ENCODE measurements at regions not wholly inside any gene's neighbourhood (a gene's known extent, or its start where the extent isn't known, plus 50 kb on each side); places are given as distances from the start of the nearest gene placed in this dataset.

DNA sequence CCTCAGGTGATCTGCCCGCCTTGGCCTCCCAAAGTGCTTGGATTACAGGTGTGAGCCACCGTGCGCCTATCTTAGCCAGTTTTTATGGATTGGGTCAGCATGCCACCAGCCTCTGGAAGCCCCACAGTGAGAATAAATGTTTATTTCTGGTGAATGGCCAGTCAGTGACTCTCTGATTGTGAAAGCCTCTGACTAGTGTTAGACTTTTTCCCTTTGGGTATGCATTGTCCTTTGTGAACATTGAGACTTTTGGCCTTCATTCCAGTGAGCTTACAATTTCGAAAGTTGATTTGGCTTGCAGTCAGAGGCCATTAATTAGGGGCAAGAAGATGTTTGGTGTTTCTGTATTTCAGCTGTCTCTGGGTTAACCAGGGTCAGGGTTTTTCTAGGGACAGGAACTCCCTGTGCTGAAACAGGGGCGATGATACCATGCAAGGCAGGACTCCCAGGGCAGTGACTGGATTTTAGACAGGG, 274.5 kb upstream of the C2CD4B start:
- DNase-seq (ENCODE audit: low read depth) = no peak

DNA sequence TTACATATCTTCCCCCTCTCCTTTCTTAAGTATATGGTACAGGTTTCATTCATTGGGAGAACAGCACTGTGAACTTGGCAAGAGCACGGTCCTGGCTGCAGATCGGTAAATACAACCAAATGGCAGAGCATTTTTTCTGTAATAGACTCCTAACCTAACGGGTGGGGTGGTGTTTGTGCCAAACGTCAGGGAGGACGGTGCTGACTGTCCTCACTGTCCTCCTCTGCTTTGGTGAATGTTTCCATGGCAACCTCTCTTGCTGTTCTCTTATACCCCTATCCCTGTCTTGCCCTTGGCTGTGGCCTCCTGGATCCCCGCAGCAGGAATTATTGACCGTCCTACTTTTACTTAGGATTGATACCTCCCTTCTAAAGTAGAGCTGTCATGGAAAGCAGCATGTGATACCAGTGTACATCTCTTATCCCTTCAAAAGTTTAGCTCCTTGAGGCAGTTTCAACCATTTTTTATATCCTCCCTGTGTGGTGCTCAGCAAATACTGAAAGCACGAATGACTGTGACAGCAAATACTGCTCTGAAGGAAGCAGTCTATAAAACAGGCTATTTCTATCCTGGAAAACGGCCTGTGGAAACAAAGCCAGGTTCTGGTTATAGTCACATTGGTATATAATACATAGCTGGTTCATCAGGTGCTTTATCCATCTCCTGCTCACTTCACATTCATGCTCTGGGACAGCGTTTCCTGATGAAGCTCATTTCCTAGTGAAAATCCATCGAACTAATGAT, 275.4 kb upstream of the C2CD4B start:
- no peak for DNase-seq (ENCODE audit: low read depth)

DNA sequence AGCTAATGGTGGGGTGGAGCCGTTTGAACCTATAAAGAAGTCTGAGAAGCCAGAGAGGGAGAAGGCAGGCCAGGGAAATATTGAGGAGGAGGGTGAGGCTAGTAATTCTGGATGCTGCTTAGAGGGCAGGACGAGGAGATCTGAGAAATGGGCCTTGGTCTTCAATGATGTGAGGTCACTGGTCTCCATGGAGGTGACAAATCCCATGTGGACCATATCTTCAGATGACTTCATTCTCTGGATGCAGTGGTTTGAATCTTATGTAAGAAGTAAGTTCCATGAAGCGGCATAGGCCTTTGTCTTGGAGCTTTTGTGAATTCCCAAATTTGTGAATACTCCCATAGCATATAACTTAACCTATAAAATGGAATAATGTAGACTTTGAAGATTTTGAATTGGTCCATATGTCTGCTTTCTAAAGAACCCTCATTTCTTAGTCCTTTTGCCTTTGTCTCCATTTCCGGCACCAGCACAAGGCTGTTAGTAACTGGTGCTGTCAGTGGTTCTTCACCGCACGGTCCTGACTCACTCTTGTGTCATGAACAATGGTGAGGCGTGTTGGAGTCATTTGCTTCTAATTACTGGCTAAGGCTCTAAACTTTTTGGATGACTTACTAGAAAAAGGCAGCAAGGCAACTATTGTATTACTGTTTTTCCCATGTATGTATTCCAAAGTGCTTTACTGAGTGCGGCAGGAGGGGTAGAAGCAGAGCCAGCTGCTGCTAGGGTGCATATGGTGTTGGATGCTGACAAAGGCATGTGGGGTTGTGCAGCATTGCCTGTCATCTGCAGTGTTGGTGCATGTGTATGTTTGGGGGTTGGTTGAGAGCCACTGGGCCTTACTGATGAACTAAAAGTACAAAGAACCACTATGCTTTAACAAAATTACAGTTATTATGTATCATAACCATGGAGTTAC, 279.3 kb upstream of the C2CD4B start:
- DNase-seq (ENCODE audit: low read depth) = peak; percentile 96

DNA sequence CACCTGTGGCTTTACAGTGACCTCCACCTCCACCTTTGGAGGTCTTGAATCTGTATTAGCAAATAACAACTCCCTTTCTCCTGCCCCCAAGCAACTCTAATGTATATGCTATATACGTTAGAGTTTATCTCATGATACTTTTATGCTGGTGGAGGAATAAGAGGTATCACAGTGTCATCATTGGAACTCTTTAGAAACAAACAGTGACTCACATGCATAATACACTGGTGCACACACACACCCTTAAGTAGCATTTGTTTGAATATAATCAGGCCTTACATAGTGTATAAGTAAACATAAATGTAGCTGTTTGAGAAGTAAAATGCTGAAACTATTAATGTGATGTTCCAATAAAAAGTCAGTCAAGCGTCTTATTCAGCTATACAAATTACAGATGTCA, 280.2 kb upstream of the C2CD4B start:
- DNase-seq (ENCODE audit: low read depth) = no peak

DNA sequence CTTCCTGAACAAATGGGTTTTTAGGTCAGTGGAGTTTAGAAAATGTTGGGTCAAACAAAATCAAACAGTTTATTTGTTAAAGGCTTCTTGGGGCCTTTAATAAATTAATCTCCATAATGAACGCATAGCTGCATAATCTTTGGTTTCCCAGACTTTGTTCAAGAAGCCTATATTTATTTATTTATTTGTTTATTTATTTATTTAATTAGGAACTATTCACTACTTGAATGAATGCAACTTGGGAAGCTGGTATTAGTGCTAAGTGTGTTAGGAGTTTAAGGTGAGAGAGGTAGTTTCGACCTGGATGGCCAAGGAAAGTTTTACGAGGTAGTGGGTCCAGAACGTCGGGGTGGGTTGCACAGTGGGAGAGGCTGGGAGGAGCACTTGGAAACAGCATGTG, 281.9 kb upstream of the C2CD4B start:
- no peak for DNase-seq (ENCODE audit: low read depth)

DNA sequence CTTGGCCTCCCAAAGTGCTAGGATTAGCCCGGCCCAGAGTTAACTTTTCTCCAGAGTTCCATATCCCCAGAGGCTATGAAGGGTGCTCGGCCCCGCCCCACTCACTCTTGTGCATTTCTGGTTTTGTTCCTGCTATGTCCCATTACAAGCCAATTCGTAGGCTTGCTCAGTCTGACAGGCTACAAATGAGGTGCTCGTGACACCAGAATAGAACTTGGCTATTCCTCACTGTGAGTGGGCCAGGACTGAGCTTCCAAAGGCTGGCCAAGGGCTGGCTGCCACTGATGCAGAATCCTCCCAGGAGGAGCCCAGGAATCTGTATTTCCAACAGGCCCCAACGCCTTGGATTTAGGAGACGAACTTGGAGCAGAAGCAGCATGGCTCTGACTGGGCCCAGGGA, 282.7 kb upstream of the C2CD4B start:
- DNase-seq (ENCODE audit: low read depth) = no peak

DNA sequence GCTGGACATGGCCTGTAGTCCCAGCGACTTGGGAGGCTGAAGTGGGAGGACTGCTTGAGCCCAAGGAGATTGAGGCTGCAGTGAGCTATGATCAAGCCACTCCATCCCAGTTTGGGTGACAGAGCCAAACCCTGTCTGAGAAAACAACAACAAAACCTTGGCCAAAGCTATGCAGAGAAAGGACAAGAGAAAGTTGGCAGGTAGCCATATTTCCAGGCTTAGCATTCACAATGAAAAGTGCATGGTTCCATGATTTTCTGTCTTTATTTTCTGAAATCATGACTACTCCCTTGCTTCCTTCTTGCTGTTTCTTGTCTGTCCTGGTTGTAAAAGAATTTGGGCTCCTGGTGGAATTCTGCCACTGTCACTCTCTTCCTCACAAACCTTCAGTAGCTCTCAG, 284.6 kb upstream of the C2CD4B start:
- no peak for DNase-seq (ENCODE audit: low read depth)

DNA sequence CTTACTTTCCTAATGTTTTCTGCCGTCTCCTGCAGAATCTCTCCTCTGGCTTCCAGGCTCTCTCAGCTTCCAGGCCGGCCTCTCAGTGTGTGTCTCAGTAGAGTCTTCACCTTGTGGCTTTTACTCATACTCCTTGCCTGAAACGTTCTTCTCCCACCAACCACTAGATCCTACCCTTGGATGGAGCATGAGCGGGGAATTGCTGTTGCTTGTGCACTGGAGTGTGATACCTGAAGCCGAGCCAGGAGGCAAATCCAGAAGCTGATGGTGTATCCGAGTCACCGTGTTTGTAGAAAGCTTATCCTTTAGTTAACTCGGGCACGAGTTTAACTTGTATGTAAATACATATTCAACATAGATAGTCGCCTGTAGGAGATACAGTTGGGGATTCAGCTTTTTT, 285.0 kb upstream of the C2CD4B start:
- no peak for DNase-seq (ENCODE audit: low read depth)

DNA sequence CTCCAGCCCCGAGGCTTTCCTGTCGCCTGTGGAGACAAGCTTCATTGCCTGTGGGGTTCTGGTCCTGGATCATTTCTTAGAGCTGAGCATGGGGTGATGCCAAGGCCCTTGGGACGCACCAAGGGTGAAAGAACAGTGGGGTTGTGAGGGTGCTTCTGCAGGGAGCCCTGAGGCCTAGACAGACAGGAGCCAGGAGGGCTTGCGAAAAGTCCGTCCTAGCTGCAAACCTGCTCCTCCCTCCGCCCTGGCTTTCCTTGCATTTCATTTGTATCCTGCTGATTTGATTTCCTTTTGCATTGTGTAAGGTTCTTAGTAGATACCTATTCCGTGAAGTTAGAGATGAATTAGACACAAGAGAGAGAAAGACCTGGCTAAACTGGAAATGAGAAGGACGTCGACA, 286.9 kb upstream of the C2CD4B start:
- DNase-seq (ENCODE audit: low read depth) = no peak

DNA sequence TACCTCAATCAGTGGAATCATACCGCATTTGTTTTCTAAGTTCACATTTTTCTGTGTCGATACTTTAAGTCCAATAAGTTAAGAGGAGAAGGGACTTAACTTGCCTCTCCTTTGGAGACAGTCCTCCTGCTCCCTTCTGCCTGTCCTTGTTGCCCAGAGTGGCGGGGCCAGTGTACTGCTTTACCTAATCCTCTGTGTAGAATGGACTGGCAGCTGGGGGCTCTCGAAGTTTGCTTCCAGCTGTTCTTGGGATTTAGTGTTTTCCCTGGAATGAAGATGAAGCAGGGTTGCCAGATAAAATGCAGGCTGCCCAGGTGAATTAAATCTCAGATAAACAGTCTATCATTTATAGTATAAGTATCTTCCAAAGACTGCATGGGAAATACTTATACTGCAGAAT, 287.6 kb upstream of the C2CD4B start:
- DNase-seq (ENCODE audit: low read depth) = no peak

DNA sequence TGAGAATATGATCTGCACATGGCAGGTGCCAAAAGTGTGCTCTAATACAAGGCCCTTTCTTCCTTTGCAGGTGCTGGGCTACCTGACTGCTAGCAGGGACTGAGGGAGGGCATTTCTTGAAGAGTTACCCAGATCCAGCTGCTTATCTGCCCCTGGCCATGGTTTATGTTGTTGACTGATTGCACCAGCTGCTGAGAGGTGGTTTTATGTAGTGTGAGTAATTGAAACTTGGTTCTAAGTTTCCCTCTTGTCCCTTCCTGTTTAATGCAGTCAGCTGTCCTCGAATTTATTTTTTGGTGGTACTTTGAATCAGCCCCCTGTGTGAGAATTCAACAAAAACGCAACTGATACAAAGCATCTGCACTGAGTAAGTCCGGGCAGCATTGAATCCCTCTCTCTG, 288.3 kb upstream of the C2CD4B start:
- DNase-seq (ENCODE audit: low read depth) = peak; percentile 39

DNA sequence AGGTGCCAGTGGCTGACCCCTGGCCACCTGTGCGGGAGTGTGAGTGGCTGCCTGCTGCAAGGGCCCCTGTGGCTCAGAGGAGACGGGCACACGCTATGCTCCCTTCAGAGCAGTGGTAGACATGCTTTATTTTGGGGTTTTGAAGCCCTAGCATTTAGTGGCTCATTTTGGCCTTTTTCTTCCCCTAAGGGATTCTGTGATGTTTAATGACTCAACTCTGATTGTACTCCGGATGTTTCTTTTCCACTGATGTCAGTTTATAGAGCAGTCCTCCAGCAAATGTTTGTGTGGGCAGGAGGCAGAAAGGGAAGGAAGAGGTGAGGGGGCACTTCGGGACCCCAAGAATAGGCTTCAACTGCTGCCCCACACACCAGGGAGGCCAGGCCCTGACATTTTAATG, 288.9 kb upstream of the C2CD4B start:
- peak; percentile 62 for DNase-seq (ENCODE audit: low read depth)

DNA sequence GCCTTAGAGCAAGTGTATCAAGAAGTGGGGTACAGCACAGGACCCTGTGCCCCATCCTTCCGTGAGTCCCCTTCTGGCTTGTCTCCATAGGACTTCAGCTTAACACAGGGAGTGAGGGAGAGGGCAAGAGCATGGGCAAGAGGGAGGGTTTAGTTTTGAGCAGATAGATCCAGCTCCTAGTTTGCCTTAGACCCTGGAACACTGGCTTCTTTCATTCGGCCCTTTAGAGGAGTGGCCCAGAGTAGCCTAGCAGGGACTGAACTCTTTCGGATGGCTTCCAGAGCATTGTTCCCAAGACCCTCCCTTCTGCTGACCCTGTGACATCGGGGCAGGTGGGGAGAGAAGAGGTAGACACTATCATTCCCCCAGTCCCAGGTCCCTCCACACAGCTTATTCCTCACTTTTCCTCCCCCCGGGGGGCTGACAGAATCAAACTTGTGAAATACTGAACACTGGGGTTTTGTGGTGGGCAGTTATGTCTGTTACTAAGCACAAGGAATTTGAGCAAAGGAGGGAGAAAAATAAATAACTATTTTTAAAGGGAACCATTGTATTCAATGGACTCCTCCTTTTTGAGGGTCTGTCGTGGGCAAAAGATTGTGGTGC, 289.6 kb upstream of the C2CD4B start:
- DNase-seq (ENCODE audit: low read depth) = peak; percentile 51

DNA sequence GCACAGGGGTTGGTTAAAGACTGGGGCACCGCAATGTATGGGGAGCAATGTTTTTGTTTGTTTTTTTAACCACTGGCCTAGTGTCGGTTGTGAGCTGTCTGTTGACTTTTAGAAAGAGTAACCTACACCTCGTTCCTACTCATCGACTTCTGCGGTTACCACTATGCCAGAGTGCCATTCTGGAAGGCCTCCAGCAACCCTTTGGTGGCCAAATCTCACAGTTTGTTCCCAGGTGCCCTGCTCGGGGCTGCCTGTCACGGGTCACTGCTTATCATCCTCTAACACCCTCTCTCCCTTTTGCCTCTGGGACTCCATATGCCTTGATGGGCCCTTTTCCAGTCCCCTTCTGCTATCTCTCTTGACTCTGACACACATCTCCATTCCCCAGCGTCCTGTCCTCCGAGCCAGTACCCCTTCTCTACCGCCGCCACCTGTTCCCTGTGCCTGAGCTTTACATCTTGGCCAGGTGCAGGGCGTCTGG, 290.4 kb upstream of the C2CD4B start:
- peak; percentile 88 for DNase-seq (ENCODE audit: low read depth)

DNA sequence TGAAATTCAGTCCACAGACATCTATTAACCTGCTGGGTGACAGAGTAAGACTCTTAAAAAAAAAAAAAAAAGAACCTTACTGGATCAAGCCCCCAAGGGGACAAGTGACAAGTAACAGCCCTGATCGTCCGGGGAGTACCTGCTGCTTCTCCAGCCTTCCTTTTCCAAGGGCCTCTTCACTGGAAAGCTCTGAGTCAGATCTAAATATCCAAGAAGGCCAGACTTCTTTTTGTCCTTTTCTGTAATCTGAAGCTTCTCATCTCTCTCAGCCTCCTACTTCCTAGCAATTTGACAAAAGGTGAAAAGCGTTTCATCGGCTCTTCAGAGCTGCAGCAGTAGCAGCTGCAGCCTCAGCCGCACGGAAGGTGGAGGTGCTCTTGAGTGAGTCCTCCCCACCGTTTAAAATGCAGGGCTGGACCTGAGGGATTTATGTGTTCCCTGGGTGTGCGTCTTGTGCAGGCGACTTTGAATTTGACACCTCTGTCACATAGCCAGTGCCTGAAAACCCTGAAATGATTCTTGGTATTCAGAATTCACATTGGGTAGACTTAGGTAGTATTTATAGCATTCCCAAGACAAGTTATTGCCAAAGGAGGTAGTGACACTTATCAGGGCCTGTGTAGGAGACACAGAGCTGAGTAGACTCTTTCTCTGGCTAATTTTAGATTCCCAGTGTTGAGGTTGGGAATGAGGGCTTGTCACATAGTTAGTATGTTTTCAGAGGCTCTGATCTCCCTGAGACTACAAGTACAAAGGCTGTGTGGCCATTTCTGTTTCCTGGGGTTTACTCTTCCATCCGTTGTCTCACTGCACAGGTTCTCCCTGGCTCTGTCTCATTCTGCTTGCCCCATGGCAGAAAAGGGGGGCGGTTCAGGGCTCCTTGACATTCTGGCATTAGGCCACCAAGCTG, 291.2 kb upstream of the C2CD4B start:
- peak; percentile 28 for DNase-seq (ENCODE audit: low read depth)

DNA sequence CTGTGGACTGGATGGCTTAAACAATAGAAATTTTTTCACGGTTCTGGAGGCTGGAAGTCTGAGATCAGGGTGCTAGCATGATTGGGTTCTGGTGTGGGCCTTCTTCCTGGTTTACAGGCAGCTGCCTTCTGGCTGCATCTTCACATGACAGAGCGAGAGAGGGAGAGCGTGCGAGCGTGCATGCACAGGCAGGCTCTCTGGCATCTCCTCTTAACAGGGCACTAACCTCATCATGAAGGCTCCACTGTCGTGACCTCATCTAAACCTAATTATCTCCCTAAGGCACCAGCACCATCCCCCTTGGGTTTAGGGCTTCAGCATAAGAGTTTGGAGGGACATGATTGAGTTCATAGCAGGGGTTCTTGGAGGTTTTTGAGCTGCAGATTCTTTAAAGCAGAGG, 292.0 kb upstream of the C2CD4B start:
- DNase-seq (ENCODE audit: low read depth) = no peak

DNA sequence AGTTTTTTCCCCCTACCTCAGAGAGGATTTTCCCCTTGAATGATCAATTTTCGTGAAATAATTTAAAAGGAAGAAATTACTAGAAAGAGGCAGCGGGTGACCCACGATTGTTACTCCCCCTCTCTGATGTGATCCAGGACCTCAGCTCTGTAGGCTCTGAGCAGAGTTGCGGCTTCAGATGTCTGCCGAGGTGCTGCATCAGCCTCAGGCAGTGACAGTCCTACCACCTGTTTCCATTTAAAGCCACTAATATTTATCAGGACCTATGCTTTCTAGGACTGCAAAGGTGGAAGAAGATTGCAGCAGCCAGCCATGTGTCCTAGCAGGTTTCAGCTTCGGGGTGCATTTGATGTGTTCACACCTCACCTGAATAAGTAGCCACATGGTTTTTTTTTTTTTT, 294.8 kb upstream of the C2CD4B start:
- no peak for DNase-seq (ENCODE audit: low read depth)

DNA sequence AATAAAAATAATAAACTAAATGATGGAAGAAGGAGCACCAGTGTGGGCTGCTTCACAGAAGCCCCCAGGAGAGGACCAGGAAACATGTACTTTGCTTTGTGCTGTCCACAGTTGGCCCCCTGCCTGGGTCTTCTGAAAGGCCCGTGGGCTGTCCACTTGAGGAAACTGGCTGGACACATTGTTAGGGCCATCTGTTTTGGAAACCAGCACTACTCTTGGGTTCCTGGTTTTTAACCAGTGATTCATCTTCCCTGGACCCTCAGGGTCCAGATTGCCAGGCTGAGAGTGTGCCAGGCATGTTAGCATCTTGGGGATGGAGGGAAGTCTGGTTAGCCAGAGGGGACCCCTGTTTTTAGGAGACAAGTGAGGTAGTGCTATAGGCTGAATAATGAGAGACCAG, 297.2 kb upstream of the C2CD4B start:
- no peak for DNase-seq (ENCODE audit: low read depth)

DNA sequence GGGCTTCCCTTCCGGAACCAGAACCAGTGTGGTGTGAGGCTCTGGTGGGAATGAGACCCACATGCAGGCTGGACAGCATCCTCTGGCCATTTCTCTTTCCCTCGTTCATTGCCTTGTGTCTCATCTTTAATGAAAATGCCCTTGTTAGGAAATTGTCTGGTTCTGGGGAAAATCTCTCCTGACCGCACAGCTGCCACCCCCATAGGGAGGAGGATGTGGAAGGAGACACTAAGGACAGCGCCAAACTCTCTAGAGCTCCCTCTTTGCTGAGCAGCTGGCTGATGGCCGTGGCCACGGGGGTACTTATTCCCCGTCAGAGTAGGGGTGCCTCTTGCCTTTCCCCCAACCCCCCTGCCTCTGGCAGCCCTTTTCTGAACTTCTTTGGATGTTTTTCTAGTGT, 297.6 kb upstream of the C2CD4B start:
- no peak for DNase-seq (ENCODE audit: low read depth)

DNA sequence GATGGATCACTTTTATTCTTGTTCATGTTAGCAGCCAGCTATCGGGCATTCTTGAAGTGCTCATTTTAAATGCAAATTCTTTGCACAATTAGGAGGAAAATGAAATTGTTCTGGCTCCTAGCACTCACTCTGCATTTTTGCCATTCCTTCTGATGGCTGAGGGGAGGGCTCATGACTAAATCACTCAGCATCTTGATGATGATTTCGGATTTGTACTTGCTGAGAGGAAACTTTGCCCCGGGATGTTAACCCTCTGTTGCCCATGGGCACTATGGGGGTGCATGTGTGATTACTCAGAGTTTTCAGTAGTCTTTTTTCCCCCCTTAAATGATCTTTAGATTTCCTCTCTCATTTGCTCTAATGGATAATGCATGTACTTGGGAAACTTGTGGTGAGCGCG, 299.6 kb upstream of the C2CD4B start:
- no peak for DNase-seq (ENCODE audit: low read depth)

DNA sequence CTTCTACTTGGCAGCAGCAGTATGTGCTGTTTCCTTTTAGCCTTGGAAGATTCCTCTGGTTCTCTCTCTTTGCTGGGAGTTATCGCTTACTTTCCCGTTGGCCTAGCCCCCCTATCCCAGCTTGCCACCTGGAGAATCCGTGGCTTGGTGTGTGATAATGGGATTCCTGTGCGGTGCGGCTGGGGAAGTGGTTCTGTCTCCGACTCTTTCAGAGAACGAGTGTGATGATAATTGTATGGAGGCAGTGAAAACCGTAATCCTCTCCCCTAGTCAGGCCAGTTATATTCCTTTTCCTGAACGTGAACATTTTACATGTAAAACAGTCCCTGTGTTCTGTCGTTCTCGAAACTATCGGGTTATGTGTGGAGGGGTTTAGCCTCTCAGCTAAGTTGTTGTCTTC, 300.1 kb upstream of the C2CD4B start:
- DNase-seq (ENCODE audit: low read depth) = no peak

DNA sequence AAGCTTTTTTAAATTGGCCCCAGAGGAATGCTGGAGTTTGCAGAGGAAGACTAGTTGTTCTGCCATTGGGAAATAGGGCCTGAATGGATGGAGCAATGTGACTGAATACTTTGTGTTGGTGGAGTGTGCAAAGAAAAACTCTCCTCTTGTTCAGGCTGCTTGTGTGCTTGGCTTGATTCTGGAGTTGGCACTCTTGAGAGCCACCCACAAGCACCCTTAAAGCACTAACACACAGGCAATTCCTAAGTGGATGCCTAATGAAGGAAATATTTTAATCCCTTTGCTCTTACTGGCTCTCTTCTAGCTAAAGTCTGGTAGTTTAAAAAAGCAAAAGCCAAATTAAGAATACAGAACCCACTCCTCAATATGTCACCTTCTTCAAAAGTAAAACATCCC, 304.4 kb upstream of the C2CD4B start:
- DNase-seq (ENCODE audit: low read depth) = no peak
